ENCODE measurements at regions not wholly inside any gene's neighbourhood (a gene's known extent, or its start where the extent isn't known, plus 50 kb on each side); places are given as distances from the start of the nearest gene placed in this dataset.

- no peaks in the 10 kb centered on the region for H3K4me1 ChIP-seq
- no peaks in the 10 kb centered on the region for H3K27me3 ChIP-seq
- no peak overlapping the region for H3K4me3 ChIP-seq
- DNase-seq: no peak
- TF ChIP-seq POLR2A (IDR thresholded peaks at IDR 0.05): no peak
- TF ChIP-seq EP300 (IDR thresholded peaks at IDR 0.05; ENCODE audit: low read depth): no peak
- TF ChIP-seq POLR2AphosphoS5 (IDR thresholded peaks at IDR 0.05): no peak
- no peak for TF ChIP-seq CTCF (IDR thresholded peaks at IDR 0.05)
- no peak overlapping the region for H3K27ac ChIP-seq
- H3K9me3 ChIP-seq: no peaks in the 10 kb centered on the region
- 63 to 65% methylated on average over 3 of the region's 3 CpGs for WGBS, 2 donors (ENCODE audit: low coverage in 1 of 2)
- in situ Hi-C loops (cut with MboI; ENCODE audit: low pct_ligation_motif_present in 1 of 4, low pct_unique_long_range_greater_than_20kb in 1 of 4, low sequenced_read_pairs in 3 of 4): no loop called here
- H3K36me3 ChIP-seq: no peaks in the 10 kb centered on the region
- intact Hi-C loops (cut with DNase I; ENCODE audit: low total_unique reads): no loop called here
These were observed 178.9 kb downstream of the TMEM182 start for GRCh38 chr2:102940684-102941083.

GRCh38 chr2:102942107-102942506 is 180.3 kb downstream of the TMEM182 start:
- Histone ChIP-seq H3K4me3 (no peak overlapping the region), H3K4me1 (no peaks in the 10 kb centered on the region), H3K9me3 (no peaks in the 10 kb centered on the region), H3K27ac (no peak overlapping the region), H3K27me3 (no peaks in the 10 kb centered on the region), H3K36me3 (no peaks in the 10 kb centered on the region)
- no peak for TF ChIP-seq EP300 (IDR thresholded peaks at IDR 0.05; ENCODE audit: low read depth)
- TF ChIP-seq POLR2AphosphoS5 (IDR thresholded peaks at IDR 0.05): no peak
- no peak for TF ChIP-seq CTCF (IDR thresholded peaks at IDR 0.05)
- TF ChIP-seq POLR2A (IDR thresholded peaks at IDR 0.05): no peak
- in situ Hi-C loops (cut with MboI; ENCODE audit: low pct_ligation_motif_present in 1 of 4, low pct_unique_long_range_greater_than_20kb in 1 of 4, low sequenced_read_pairs in 3 of 4): no loop called here
- DNase-seq: no peak
- intact Hi-C loops (cut with DNase I; ENCODE audit: low total_unique reads): no loop called here
- WGBS, 2 donors (ENCODE audit: low coverage in 1 of 2): 73 to 82% methylated on average over 2 to 3 of the region's 3 CpGs

- Histone ChIP-seq H3K4me3 (no peak overlapping the region), H3K4me1 (no peaks in the 10 kb centered on the region), H3K27ac (no peak overlapping the region), H3K27me3 (no peaks in the 10 kb centered on the region), H3K9me3 (no peaks in the 10 kb centered on the region), H3K36me3 (no peaks in the 10 kb centered on the region)
- 86 to 94% methylated on average over 2 of the region's 2 CpGs for WGBS, 2 donors (ENCODE audit: low coverage in 1 of 2)
- in situ Hi-C loops (cut with MboI; ENCODE audit: low pct_ligation_motif_present in 1 of 4, low pct_unique_long_range_greater_than_20kb in 1 of 4, low sequenced_read_pairs in 3 of 4): no loop called here
- intact Hi-C loops (cut with DNase I; ENCODE audit: low total_unique reads): no loop called here
- TF ChIP-seq CTCF (IDR thresholded peaks at IDR 0.05): no peak
- no peak for TF ChIP-seq POLR2A (IDR thresholded peaks at IDR 0.05)
- TF ChIP-seq EP300 (IDR thresholded peaks at IDR 0.05; ENCODE audit: low read depth): no peak
- TF ChIP-seq POLR2AphosphoS5 (IDR thresholded peaks at IDR 0.05): no peak
- no peak for DNase-seq
These were observed 181.4 kb downstream of the TMEM182 start for GRCh38 chr2:102943251-102943650.

- WGBS, 2 donors (ENCODE audit: low coverage in 1 of 2): 65 to 67% methylated on average over 3 of the region's 3 CpGs
- H3K27ac ChIP-seq: no peak overlapping the region
- TF ChIP-seq EP300 (IDR thresholded peaks at IDR 0.05; ENCODE audit: low read depth) (no peak), CTCF (IDR thresholded peaks at IDR 0.05) (no peak), POLR2A (IDR thresholded peaks at IDR 0.05) (no peak), POLR2AphosphoS5 (IDR thresholded peaks at IDR 0.05) (no peak)
- no peak overlapping the region for H3K4me3 ChIP-seq
- no peaks in the 10 kb centered on the region for H3K4me1 ChIP-seq
- no peak for DNase-seq
- no peaks in the 10 kb centered on the region for H3K9me3 ChIP-seq
- intact Hi-C loops (cut with DNase I; ENCODE audit: low total_unique reads): no loop called here
- H3K27me3 ChIP-seq: no peaks in the 10 kb centered on the region
- in situ Hi-C loops (cut with MboI; ENCODE audit: low pct_ligation_motif_present in 1 of 4, low pct_unique_long_range_greater_than_20kb in 1 of 4, low sequenced_read_pairs in 3 of 4): no loop called here
- H3K36me3 ChIP-seq: no peaks in the 10 kb centered on the region
These were observed 188.6 kb downstream of the TMEM182 start for GRCh38 chr2:102950371-102950946.

All from transverse colon (tissue), 4 donors.